ENCODE measurements at regions not wholly inside any gene's neighbourhood (a gene's known extent, or its start where the extent isn't known, plus 50 kb on each side); places are given as distances from the start of the nearest gene placed in this dataset.
"Not testable (repeated sequence)": the region's sequence is repeated elsewhere in the genome, so short reads cannot be mapped to it uniquely, and the experiment has no call there.

DNA sequence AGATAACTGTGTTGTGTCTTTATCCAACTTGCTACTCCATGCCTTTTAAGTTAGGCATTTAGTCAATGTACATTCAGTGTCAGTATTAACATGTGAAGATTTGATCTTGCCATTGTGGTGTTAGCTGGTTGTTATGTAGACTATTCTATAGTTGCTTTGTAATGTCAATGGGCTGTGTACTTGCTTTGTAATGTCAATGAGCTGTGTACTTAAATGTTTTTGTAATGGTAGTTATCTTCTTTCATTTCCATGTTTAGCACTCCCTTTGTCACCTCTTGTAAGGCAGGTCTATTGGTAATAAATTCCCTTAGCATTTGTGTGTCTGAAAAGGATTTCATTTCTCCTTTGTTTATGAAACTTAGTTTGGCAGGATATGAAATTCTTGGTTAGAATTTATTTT lies 53.4 kb downstream of the MC4R start:
- no peak for DNase-seq

GRCh38 chr18:60311676-60312360 lies 60.8 kb downstream of the MC4R start:
- no peak for DNase-seq

DNA sequence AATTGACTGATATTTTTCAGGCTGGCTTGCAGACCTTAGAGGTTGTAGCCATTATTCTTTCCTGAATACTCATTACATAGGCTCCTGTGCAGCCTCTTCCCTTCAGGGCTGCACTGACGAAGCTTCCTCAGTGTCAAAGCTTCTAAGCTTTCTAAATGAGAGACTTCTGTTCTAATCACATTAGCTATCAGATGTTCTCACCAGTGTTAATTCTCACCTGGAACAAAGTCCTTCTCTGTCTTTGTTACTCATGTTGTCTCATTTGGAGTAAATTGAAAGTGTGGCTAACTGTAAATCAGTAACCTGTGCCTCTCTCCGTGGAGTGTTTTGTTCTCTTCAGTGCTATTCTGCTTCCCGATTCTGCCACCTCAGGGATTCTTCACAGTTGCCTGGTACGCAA lies 76.9 kb downstream of the MC4R start:
- DNase-seq = no peak

DNA sequence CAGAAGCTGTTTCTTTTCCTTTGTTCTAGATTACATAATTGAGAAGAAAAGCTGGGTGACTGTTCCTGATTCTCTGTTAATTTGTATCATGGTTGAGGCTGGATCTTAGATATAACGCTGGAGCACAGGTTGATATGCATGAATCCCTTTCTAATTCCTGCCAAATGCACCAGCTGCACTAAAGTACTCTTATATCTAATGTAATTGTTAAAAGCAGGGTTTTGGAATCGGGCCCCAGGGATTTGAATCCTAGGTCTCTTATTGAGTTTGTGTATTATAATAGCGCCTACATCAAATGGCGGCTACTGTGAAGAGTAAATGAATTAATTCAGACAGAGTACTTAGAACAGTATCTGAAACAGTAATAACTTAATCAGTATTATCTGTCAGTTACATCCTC lies 80.4 kb downstream of the MC4R start:
- no peak for DNase-seq

DNA sequence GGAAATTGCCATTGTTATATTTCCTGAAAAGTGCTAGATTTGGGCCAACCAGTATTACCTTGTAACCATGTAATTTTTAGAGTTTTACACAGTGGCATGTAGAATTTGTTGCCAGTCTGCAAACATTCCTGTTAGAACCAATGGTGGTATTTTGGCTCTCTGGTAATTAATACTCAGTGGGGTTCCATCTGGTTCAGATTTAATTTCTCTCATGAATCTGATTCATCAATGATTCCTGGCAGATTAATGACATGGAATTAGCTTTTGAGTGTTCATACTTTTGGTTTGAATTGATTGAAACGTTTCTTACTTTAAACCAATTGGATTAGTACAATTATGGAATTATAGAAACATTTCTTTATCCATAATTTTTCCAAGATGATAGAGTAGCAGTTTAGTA lies 93.2 kb downstream of the MC4R start:
- no peak for DNase-seq

DNA sequence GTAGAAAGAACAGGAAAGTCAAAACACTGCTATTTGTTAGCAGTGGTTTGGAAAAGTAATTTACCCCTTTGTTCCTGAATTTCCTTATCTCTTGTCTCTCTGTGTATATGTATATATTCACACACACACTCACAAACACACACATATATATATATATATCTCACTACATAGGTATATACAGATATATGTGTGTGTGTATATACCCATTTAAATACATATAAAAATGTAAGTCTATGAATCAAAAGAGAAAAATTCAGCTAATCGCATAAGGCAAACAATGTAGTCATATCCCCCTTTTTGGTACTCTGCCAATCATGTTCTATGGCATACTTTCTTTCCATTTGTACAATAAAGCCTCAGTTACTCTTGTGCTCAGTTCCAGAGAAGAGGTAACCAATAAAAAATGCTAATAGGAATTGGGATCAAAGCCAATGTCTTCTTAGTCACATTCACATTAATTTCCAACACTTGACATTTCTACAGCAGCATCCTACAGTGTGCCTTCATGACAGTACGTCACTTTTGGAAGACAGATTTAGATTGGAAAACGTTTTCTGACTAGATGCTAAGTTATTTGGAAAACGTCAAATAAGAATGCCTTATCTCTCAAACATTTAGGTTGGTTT lies 94.6 kb downstream of the MC4R start:
- DNase-seq = peak; percentile 91

- DNase-seq = no peak
Observed at GRCh38 chr18:60267391-60268058, 105.0 kb downstream of the MC4R start.

GRCh38 chr18:60266558-60266957 lies 106.0 kb downstream of the MC4R start:
- no peak for DNase-seq

- DNase-seq = peak; percentile 52
Observed at GRCh38 chr18:60259052-60259681, 113.4 kb downstream of the MC4R start.

DNA sequence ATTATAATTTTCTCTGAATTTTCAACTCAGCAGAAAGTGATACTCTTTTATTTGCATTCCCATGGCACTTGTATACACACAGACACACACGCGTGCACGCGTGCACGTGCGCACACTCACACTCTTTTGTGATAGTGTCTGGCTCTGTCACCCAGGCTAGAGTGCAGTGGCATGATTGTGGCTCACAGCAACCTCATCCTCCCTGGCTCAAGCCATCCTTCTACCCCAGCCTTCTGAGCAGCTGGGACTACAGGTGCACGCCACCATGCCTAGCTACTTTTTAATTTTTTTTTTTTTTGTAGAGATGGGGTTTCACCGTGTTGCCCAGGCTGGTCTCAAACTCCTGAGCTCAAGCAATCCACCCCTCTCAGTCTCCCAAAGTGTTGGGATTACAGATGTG lies 123.2 kb downstream of the MC4R start:
- no peak for DNase-seq

DNA sequence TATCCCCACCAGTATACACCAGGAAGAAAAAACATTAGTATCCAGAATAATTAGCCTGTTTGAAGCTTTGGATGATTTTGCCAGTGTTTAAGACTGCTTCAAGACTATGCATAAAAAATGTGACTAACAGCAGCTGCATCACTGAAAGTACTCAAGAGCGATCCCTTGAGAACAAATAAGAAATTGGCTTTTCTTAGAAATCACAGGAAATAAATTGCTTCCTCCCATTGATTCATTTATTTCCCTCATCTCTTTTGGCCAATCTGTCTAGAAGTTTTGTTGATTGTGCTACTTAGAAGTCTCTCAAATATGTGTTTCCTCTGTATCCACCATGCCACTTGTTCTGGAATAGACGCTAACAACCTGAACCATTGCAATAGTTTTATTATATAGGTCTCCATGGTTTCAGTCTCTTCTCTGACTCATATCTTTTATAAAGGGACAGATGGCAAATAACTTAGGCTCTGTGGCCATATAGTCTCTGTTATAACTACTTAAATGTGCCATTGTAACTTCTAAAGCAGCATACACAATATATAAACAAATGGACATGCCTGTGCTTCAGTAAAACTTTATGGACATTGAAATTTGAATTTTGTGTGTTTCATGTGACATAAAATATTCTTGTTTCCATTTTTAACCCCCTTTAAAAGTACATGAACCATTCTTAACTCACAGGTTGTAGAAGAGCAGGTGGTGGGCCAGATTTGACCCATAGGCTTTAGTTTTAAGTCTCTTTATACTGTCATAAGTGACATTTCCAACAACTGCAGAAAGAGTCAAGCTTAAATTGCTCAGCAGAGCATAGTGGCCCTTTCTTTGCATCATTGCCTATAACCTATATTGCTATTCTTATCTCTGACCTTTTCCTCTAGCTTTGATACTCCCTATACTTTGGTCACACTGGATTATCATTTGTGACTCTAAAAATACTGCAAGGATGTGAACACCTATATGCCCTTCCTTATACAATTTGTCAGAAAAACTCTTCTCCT lies 123.9 kb downstream of the MC4R start:
- DNase-seq = no peak

GRCh38 chr18:60247103-60247502 lies 125.5 kb downstream of the MC4R start:
- DNase-seq = no peak

GRCh38 chr18:60246606-60247005 lies 126.0 kb downstream of the MC4R start:
- no peak for DNase-seq

DNA sequence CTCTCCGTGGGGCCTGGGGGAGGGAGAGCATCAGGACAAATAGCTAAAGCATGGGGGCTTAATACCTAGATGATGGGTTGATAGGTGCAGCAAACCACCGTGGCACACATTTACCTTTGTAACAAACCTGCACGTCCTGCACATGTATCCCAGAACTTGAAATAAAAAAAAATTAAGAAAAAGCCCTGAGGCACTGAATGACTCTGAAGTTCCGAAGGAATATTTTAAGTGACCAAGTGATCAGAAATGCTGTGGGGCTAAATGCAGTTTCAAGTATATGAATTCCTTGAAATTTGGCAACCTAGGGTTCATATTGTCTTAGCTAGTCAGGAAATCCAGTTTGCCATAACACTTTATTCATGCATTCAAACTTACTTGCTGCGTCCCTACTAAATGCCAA lies 127.5 kb downstream of the MC4R start:
- DNase-seq = no peak

GRCh38 chr18:60239024-60239710 lies 133.4 kb downstream of the MC4R start:
- not testable (repeated sequence) for DNase-seq

- peak; percentile 3 for DNase-seq
Observed at GRCh38 chr18:60235164-60235563, 137.4 kb downstream of the MC4R start.

- peak; percentile 1 for DNase-seq
Observed at GRCh38 chr18:60232541-60232940, 140.0 kb downstream of the MC4R start.

DNA sequence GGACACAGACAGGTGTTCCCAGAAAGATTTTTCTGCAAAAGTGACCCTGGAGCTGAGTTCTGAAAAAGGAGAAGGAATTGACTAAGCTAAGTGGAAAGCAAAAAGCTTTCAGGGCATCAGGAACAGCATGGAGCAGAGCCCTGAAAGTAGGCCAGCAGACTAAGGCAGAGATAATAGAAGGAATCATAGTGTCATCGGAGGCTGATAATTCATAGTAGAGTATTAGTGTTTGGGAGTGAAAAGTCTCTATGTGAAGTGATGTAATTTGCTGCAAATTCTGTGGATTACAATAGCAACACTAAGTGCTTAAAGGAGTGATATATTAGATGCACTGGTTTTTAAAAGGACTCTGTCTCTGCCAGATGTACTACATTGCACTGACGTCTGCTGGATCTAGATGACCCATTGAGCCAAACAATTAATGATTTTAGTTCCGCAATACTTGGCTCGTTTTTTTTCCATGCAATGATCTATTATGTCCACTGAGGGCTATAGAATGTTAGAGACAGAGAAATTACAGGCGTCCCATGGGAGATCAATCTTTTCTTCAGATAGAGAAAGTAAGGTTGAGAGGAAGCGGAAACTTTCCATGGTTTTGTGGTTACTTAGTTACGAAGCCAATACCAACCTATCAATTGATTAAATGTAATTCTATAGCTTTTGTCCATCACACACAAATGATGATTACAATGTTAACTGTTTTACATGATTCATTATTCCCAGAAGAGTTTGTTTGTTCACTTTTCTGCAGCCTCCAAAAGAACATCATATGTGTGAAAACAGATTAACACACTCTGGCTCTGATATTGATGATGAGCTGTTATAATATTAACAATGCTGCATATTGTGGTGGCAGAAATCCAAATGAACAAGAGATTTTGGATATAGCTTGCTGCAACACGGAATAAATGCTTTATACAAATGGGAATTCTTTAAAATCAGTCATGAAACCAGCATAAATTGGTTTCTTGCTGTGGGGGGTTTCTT lies 143.7 kb downstream of the MC4R start:
- no peak for DNase-seq

DNA sequence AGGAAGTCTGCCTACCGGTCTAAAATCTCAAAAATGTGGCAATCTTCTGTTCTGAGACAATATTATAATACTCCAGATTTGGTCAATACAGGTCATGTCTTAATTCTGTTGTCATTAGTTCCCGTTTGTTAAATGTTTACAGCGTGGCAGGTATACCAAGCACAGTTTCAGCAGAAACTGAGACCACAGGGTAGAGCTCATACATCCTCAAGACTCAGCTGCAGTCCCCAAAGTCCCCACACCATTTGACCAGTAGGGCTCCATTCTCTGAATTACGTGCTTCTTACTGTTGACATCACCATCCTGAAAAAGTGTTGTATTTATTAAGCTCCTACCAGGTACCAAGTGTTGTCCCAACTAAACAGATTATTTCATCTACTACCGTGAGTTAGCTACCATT lies 157.1 kb downstream of the MC4R start:
- DNase-seq = no peak

- no peak for DNase-seq
Observed at GRCh38 chr18:60209042-60209441, 163.5 kb downstream of the MC4R start.
